Activated naive CD4-positive, alpha-beta T cell treated with anti-CD3 and anti-CD28 coated beads for 36 hours (primary cell): ENCODE measurements at regions not wholly inside any gene's neighbourhood (a gene's known extent, or its start where the extent isn't known, plus 50 kb on each side); places are given as distances from the start of the nearest gene placed in this dataset.

Source experiments
- CTCF ChIA-PET: fragments of 350-600 bp; sonication (Branson Sonifier 250); formaldehyde crosslinking; loops from one replicate; lab custom pipeline; 2021; ENCODE audit warnings: antibody characterized with exemption; lab: Charles Lee
- DNase-seq: peaks from one replicate; pipeline ENCODE4 v3.0.0-alpha.2; 2020
- H3K27ac Mint-ChIP-seq: one replicate; pipeline ENCODE4 v1.8.0; 2021; ENCODE audit warnings: mild to moderate bottlenecking, mixed read lengths
- H3K27me3 Mint-ChIP-seq: one replicate; pipeline ENCODE4 v1.8.0; 2021; ENCODE audit warnings: low read depth, mixed read lengths
- H3K36me3 Mint-ChIP-seq: one replicate; pipeline ENCODE4 v1.8.0; 2021; ENCODE audit warnings: low read depth, mixed read lengths
- H3K4me1 Mint-ChIP-seq: one replicate; pipeline ENCODE4 v1.8.0; 2021; ENCODE audit warnings: low read depth, mixed read lengths
- H3K4me3 Mint-ChIP-seq: one replicate; pipeline ENCODE4 v1.8.0; 2021; ENCODE audit warnings: mild to moderate bottlenecking, moderate library complexity, mixed read lengths
- H3K9me3 Mint-ChIP-seq: one replicate; pipeline ENCODE4 v1.8.0; 2021; ENCODE audit warnings: mixed read lengths
- intact Hi-C: fragments of 100-400 bp; cut with micrococcal nuclease; formaldehyde crosslinking; loops from one replicate; pipeline ENCODE4 v1.15.1; 2023

DNA sequence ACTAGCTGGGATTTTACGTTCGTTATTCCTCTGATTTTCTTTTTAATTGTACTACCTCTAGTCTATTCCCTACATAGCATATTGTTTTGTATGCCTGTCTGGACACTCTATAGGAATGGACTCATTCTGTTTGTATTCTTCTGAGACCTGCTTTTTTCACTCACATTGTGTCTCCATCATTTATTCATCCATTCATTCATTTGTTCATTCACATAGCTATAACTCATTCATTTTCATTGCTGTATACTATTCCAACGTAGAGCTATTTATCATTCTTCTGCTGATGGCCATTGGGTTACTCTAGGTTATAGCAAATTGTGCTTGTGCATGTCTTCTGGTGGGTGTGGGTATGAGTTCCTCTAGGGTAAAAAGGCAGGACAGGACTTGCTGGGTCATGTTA is 74.0 kb upstream of the SLC6A6 start:
- H3K36me3 Mint-ChIP-seq: no peaks in the 10 kb centered on the region
- H3K27me3 Mint-ChIP-seq: no peaks in the 10 kb centered on the region
- no peak overlapping the region for H3K27ac Mint-ChIP-seq
- CTCF ChIA-PET: interaction anchor here (0.8 to 1.2 kb wide), 2 partner anchors 122 to 133 kb away, joined by 3 read pairs; no protein-coding TSS in a partner anchor
- H3K4me3 Mint-ChIP-seq: no peak overlapping the region
- H3K4me1 Mint-ChIP-seq: no peaks in the 10 kb centered on the region
- intact Hi-C loops: no loop called here
- no peak for DNase-seq
- H3K9me3 Mint-ChIP-seq: no peaks in the 10 kb centered on the region

DNA sequence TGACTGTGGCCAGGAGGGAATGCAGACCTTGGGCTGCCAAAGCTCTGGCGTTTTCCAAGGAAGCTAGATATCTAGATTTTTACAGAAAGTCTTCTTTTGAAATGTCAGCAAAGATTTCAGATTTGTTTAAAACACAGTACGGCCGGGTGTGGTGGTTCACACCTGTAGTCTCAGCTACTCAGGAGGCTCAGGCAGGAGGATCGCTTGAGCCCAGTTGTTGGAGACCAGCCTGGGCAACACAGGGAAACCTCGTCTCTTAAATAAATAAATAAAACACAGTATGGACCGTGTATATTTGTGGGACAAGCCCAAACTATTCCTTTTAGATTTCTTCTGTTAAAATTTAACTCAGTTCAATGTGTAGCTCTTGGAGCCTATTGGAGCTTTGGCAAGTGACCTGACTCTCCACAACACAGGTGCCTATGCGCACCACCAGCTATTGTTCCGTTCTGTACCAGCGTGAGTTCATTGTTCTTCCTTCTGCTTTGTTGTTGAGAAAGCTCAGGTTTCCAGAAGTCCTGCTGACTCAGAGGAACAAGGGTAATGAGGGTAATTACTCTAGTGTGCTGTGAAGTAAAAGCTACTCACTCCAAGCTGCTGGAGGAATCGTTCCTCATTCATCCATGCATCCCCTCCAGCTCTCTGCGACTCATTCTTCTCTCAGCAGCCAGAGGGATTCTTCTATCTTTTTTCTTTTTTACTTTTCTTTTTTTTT is 73.1 kb upstream of the SLC6A6 start:
- no peaks in the 10 kb centered on the region for H3K4me1 Mint-ChIP-seq
- intact Hi-C loops: no loop called here
- CTCF ChIA-PET: interaction anchor here (0.7 to 1.2 kb wide), 5 partner anchors 10 to 132 kb away, joined by 3 to 5 read pairs (median 3); no protein-coding TSS in a partner anchor

DNA sequence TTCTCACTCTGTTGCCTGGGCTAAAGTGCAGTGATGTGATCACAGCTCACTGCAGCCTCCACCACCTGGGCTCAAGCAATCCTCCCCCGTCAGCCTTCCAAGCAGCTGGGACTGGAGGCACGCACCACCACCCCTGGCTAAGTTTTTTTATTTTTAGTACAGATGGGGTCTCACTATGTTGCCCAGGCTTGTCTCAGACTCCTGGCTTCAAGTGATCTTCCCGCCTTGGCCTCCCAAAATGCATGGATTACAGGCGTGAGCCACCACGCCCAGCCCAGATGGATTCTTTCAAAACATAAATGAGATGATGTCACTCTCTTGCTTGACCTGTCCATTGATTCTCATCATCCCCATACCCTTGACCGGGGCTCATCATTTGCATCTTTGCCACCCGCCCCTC is 72.6 kb upstream of the SLC6A6 start:
- no peaks in the 10 kb centered on the region for H3K36me3 Mint-ChIP-seq
- H3K27ac Mint-ChIP-seq: no peak overlapping the region
- no peak overlapping the region for H3K4me3 Mint-ChIP-seq
- intact Hi-C loops: no loop called here
- no peaks in the 10 kb centered on the region for H3K4me1 Mint-ChIP-seq
- CTCF ChIA-PET: interaction anchor here (0.7 to 0.9 kb wide), 3 partner anchors 9 to 58 kb away, joined by 3 to 5 read pairs (median 4); no protein-coding TSS in a partner anchor
- H3K27me3 Mint-ChIP-seq: no peaks in the 10 kb centered on the region
- H3K9me3 Mint-ChIP-seq: no peaks in the 10 kb centered on the region
- no peak for DNase-seq

More for the DNA sequence above, 73.1 kb upstream of the SLC6A6 start:
- no peaks in the 10 kb centered on the region for H3K36me3 Mint-ChIP-seq
- no peaks in the 10 kb centered on the region for H3K27me3 Mint-ChIP-seq
- no peak for DNase-seq
- no peak overlapping the region for H3K27ac Mint-ChIP-seq
- H3K4me3 Mint-ChIP-seq: no peak overlapping the region
- H3K9me3 Mint-ChIP-seq: no peaks in the 10 kb centered on the region

DNA sequence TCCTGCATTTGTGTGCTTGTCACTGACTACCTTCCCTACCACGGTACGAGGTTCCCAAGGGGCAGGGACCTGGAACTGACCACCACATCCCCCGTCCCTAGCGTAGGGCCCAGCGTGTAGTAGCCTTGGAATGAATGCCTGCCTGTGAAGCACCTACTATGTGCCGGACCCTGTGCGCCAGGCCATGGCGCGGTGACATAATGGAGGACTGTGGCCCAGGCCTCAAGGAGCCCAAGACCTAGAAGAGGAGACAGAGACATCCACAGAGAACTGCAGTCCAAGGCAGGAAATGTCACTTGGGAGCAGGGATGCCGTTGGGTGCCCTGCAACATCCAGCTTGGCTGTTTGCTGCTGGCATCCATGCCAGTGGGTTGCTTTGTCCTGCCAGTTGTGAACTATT is 71.9 kb upstream of the SLC6A6 start:
- no peaks in the 10 kb centered on the region for H3K4me1 Mint-ChIP-seq
- CTCF ChIA-PET: no interaction called here
- no peak overlapping the region for H3K27ac Mint-ChIP-seq

DNA sequence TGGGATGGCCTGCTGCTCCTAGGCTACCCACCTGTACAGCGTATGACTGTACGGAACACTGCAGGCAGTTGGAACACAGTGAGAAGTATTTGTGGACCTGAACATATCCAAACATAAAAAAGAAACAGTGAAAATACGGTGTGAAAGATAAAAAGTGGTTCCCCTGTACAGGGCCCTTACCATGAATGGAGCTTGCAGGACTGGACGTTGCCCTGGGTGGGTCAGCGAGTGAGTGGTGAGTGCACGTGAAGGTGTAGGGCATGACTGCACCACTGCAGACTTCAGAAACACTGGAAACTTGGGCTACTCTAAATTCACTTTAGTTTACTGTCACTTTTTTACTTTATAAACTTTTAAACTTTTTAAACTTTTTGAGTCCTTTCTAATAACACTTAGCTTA is 71.2 kb upstream of the SLC6A6 start:
- Mint-ChIP-seq H3K4me1 (no peaks in the 10 kb centered on the region), H3K27ac (no peak overlapping the region), H3K4me3 (no peak overlapping the region), H3K9me3 (no peaks in the 10 kb centered on the region), H3K36me3 (no peaks in the 10 kb centered on the region), H3K27me3 (no peaks in the 10 kb centered on the region)
- no peak for DNase-seq
- intact Hi-C loops: no loop called here
- CTCF ChIA-PET: no interaction called here

More for the DNA sequence above, 71.9 kb upstream of the SLC6A6 start:
- Mint-ChIP-seq H3K4me3 (no peak overlapping the region), H3K36me3 (no peaks in the 10 kb centered on the region), H3K27me3 (no peaks in the 10 kb centered on the region), H3K9me3 (no peaks in the 10 kb centered on the region)
- DNase-seq: no peak
- intact Hi-C loops: no loop called here

DNA sequence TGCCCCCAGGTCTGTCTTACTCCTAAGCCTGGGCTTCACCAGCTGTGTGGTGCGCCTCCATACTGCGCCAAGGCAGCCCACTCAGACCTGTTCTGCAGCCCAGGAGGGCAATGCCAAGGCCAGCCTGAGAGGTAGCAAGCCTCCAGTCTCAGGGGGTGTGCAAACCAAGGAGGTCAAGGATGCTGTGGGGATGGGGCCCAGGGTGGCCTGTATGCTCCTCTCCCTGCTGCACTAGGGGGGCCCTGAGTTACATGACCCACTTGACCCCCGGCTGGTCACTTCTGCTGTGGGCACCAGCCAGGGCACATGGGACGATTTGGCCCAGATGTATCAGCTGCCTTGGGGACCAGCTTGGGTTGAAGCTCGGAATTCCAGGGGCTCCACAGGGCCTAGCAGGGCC is 70.0 kb upstream of the SLC6A6 start:
- Mint-ChIP-seq H3K9me3 (no peaks in the 10 kb centered on the region), H3K4me3 (no peak overlapping the region), H3K36me3 (no peaks in the 10 kb centered on the region), H3K4me1 (peaks cover 2% of the 10 kb centered on the region), H3K27ac (no peak overlapping the region), H3K27me3 (no peaks in the 10 kb centered on the region)
- intact Hi-C loops: no loop called here
- CTCF ChIA-PET: no interaction called here
- no peak for DNase-seq

DNA sequence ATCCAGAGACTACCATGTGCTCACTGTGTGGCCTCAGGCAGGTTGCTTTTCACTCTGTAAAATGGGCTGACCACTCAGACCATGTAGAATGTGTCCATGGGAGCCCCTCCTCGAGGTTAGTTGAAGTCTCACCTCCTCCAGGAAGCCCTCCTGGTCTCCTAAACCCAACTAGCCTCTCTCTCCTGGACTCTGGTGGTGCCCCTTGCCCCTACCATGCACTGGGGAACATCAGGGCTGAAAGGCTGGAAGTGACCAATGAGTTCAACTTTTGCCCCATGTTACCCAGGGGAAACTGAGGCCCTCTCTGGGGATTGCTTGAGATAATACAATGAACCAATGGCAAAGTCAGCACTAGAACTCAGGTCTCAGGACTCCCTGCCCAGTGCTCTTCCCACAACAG is 69.2 kb upstream of the SLC6A6 start:
- Mint-ChIP-seq H3K27me3 (no peaks in the 10 kb centered on the region), H3K4me1 (peaks cover 2% of the 10 kb centered on the region), H3K4me3 (no peak overlapping the region), H3K36me3 (no peaks in the 10 kb centered on the region), H3K27ac (no peak overlapping the region), H3K9me3 (no peaks in the 10 kb centered on the region)
- intact Hi-C loops: no loop called here
- DNase-seq: no peak
- CTCF ChIA-PET: no interaction called here

DNA sequence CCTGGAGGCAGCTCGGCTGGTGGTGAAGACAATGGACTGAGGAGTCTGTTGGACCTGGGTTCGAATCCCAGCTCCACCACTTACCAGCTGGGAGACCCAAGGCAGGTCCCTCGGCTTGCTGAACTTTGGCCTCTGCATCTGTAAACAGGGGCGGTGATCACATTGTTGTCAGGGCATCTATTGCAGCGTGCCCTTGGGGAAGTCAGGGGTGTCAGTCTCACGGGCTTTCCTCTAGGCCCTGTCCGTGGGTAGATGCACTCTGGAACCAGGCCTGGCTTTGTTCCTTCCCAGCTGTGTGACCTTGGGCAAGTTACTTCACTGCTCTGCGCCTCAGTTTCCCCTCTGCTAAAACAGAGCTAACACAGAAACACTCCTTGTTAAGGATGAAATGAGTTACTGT is 68.8 kb upstream of the SLC6A6 start:
- Mint-ChIP-seq H3K36me3 (no peaks in the 10 kb centered on the region), H3K4me3 (no peak overlapping the region), H3K27me3 (no peaks in the 10 kb centered on the region), H3K27ac (no peak overlapping the region), H3K4me1 (peaks cover 2% of the 10 kb centered on the region), H3K9me3 (no peaks in the 10 kb centered on the region)
- DNase-seq: no peak
- CTCF ChIA-PET: no interaction called here
- intact Hi-C loops: no loop called here

DNA sequence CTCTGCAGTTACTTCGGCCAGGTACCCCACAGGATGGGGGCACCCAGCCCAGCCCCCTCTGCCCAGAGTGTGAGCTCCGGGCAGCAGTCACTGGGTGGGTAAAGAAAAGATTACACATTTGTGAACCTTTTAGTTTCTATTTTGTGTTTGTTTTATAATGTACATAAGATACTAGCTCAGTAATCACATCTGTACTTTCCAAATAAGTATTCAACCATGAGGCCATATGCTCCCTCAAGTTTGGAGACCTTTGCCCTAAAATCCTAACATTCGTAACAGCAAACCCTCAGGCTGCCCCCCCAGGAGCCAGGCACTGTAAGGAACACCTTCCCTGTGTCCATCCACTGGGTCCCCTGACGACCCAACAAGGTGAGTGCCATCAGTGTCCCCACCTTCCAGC is 68.3 kb upstream of the SLC6A6 start:
- H3K4me1 Mint-ChIP-seq: peaks cover 2% of the 10 kb centered on the region
- intact Hi-C loops: no loop called here
- CTCF ChIA-PET: interaction anchor here (0.9 kb wide), 1 partner anchor 131 kb away, joined by 3 read pairs; no protein-coding TSS in a partner anchor
- no peak for DNase-seq
- H3K4me3 Mint-ChIP-seq: no peak overlapping the region
- no peak overlapping the region for H3K27ac Mint-ChIP-seq
- H3K27me3 Mint-ChIP-seq: no peaks in the 10 kb centered on the region
- H3K36me3 Mint-ChIP-seq: no peaks in the 10 kb centered on the region
- no peaks in the 10 kb centered on the region for H3K9me3 Mint-ChIP-seq

DNA sequence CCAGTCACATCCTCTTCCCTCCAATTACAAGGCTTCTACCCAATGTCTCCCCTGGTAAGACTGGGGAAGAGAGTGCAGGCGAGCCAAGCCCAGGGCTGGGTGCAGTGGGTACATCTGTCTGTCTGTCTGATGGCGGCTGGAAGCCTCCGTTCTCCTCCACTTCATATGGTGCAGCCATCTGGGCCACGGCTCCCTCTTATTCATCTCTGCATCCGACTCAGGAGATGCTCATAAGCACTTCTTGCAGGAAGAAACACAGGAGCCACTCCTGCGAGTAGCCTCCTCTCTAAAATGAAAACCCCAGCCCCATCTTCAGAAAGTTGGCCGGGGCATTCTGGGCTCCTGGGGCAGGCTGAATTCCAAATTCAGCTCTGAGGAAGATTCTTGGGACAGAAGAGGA is 67.5 kb upstream of the SLC6A6 start:
- Mint-ChIP-seq H3K36me3 (no peaks in the 10 kb centered on the region), H3K4me1 (peaks cover 2% of the 10 kb centered on the region), H3K27ac (no peak overlapping the region), H3K27me3 (no peaks in the 10 kb centered on the region), H3K4me3 (no peak overlapping the region), H3K9me3 (no peaks in the 10 kb centered on the region)
- intact Hi-C loops: no loop called here
- CTCF ChIA-PET: interaction anchor here (0.9 kb wide), 1 partner anchor 132 kb away, joined by 3 read pairs; no protein-coding TSS in a partner anchor
- DNase-seq: no peak

DNA sequence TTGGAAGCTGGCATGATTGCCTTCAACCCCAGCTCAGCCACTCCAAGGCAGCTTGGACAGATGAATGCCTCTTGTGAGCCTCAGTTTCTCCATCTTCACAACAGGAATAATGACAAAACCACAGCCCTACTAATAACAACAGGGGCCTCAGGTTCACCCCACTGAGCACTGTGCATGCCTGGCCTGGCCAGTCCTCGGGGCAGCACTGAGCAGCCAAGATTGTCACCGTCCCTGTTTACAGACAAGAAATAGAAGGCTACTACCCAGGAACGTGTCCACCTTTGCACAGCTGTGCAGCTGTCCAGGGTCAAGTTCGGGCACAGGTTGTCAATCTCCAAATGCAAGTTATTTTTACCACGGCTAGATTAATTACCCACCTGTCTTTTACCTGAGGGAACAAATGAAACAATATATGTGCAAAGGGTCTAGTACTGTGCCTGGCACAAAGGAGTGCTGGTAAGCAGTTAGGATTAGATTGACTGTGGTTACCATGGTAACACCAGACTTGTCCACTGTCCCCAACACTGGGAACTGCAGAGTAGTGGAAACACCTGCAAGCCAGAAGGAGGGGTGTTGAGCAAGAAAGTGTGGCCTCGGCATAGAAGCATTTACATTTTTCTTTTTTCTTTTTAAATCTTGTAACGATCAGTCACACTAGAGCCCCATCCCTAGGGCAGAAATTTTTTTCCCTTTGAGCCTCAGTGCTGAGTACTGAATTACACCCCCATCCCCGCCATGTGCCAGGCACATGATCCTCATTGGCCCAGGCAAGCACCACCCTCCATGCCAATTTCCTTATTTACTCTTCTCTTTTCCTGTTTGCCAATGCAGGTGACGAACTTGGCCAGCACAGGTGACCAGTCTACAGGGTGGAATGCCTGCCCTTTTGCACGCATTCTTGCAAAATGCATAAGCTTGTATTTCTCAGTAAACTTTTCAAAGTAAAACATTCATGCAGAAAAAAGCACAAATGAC is 66.3 kb upstream of the SLC6A6 start:
- Mint-ChIP-seq H3K27me3 (no peaks in the 10 kb centered on the region), H3K36me3 (no peaks in the 10 kb centered on the region), H3K9me3 (no peaks in the 10 kb centered on the region), H3K4me3 (no peak overlapping the region), H3K4me1 (peaks cover 2% of the 10 kb centered on the region), H3K27ac (no peak overlapping the region)
- no peak for DNase-seq
- CTCF ChIA-PET: no interaction called here
- intact Hi-C loops: no loop called here

DNA sequence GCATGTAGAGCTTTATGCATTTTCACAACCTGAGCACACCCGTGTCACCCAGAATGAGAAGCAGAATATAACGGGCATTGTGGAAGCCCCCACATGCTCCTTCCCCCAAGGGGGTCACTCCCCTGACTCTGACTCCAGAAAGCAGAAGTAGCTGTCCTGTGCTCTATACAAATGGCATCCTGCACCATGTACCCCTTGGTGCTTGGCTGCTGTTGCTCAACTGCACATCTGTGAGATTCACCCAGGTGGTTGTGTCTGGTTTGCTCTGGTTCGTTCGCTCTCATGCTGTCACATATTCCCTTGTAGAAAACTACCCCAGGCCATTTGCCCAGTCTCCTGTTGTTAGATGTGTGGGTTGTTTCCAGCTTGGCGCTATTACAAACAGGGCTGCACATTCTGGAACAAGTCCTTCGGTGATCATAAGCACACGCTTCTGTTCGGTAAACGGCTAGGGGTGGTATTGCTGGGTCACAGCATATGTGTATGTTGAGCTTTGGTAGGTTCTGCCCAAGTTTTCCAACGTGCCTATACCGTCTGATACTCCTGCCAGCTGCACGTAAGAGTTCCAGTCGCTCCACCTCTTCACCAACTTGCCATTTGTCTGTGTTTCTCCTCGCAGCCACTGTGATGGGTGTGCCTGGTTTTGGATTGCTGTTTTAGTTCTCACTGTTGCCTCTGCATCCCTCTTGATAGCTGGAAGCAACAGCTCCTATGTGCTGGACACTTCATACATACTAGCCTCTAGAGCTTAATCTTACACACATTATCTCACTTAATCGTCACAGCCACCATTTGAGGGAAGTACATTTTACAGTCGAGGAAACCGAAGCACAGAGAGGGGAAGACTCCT is 65.4 kb upstream of the SLC6A6 start:
- Mint-ChIP-seq H3K9me3 (no peaks in the 10 kb centered on the region), H3K36me3 (no peaks in the 10 kb centered on the region), H3K4me3 (no peak overlapping the region), H3K27ac (no peak overlapping the region), H3K27me3 (no peaks in the 10 kb centered on the region), H3K4me1 (peaks cover 2% of the 10 kb centered on the region)
- CTCF ChIA-PET: no interaction called here
- intact Hi-C loops: no loop called here
- no peak for DNase-seq
